Uterus (tissue), 3 donors: ENCODE measurements at regions not wholly inside any gene's neighbourhood (a gene's known extent, or its start where the extent isn't known, plus 50 kb on each side); places are given as distances from the start of the nearest gene placed in this dataset.
"Not testable (repeated sequence)": the region's sequence is repeated elsewhere in the genome, so short reads cannot be mapped to it uniquely, and the experiment has no call there.

ENCODE experiments used
- DNase-seq, 2 donors: peaks; one replicate each; pipeline ENCODE4 v3.0.0-alpha.2; 2019 to 2020
- H3K27ac ChIP-seq, 2 donors: fragments of 200-600 bp; sonication (generic); 1 replicate in 1 of 2; 2 replicates in 1 of 2; pipeline ENCODE4 v1.5.1; 2016 to 2018
- H3K27me3 ChIP-seq, 2 donors: fragments of 200-600 bp; sonication (generic); one replicate each; pipeline ENCODE4 v1.5.1; 2018 to 2019; ENCODE audit warnings: control low read depth in 1 of 2
- H3K36me3 ChIP-seq, 2 donors: fragments of 200-600 bp; sonication (generic); one replicate each; pipeline ENCODE4 v1.5.1; 2019; ENCODE audit warnings: control low read depth in 1 of 2
- H3K4me1 ChIP-seq, 2 donors: fragments of 200-600 bp; sonication (generic); one replicate each; pipeline ENCODE4 v1.5.1; 2018 to 2019; ENCODE audit warnings: control low read depth in 1 of 2
- H3K4me3 ChIP-seq, 2 donors: fragments of 200-600 bp; sonication (generic); 1 replicate in 1 of 2; 2 replicates in 1 of 2; pipeline ENCODE4 v1.5.1; 2018 to 2019; ENCODE audit warnings: mild to moderate bottlenecking in 1 of 2
- H3K9me3 ChIP-seq, 2 donors: fragments of 200-600 bp; sonication (generic); one replicate each; pipeline ENCODE4 v1.5.1; 2019; ENCODE audit warnings: control low read depth in 1 of 2
- CTCF ChIP-seq, 4 experiments: fragments of 200-600 bp in 2 of 4; fragments of 450-650 bp in 2 of 4; sonication (generic) in 2 of 4; IDR thresholded peaks; one replicate each; pipeline ENCODE4 v1.5.1; 2016 to 2019; ENCODE audit warnings: antibody characterized with exemption in 4 of 4, mild to moderate bottlenecking in 2 of 4, moderate library complexity in 1 of 4
- POLR2A ChIP-seq, 2 donors: fragments of 450-650 bp; IDR thresholded peaks; one replicate each; pipeline ENCODE4 v1.6.1; 2016; ENCODE audit warnings: antibody characterized with exemption in 2 of 2, mild to moderate bottlenecking in 1 of 2, moderate library complexity in 1 of 2
- intact Hi-C: fragments of 100-400 bp; cut with DNase I; formaldehyde crosslinking; loops from one replicate; pipeline ENCODE4 v1.15.1; 2023; ENCODE audit warnings: low total_unique reads
- donor health status: DM: yes; HTN: yes; CAD: no.

GRCh38 chr21:32082466-32082865 is 196.4 kb downstream of the MIS18A start:
- no peaks in the 10 kb centered on the region for H3K9me3 ChIP-seq
- intact Hi-C loops = no loop called here

GRCh38 chr21:32073593-32073992 is 200.8 kb downstream of the HUNK start:
- DNase-seq = no peak
- H3K36me3 ChIP-seq = no peaks in the 10 kb centered on the region
- H3K9me3 ChIP-seq = no peaks in the 10 kb centered on the region
- TF ChIP-seq CTCF (IDR thresholded peaks at IDR 0.05) = no peak
- no peak for TF ChIP-seq POLR2A (IDR thresholded peaks at IDR 0.05)
- H3K27me3 ChIP-seq = no peaks in the 10 kb centered on the region
- no peak overlapping the region for H3K4me3 ChIP-seq
- H3K27ac ChIP-seq = no peak overlapping the region
- intact Hi-C loops = no loop called here
- H3K4me1 ChIP-seq = no peaks in the 10 kb centered on the region

More at GRCh38 chr21:32082466-32082865, 196.4 kb downstream of the MIS18A start:
- H3K27me3 ChIP-seq = no peaks in the 10 kb centered on the region
- no peak overlapping the region for H3K27ac ChIP-seq
- H3K36me3 ChIP-seq = no peaks in the 10 kb centered on the region
- H3K4me1 ChIP-seq = no peaks in the 10 kb centered on the region
- DNase-seq = no peak
- no peak for TF ChIP-seq POLR2A (IDR thresholded peaks at IDR 0.05)
- TF ChIP-seq CTCF (IDR thresholded peaks at IDR 0.05) = no peak
- H3K4me3 ChIP-seq = no peak overlapping the region

- Histone ChIP-seq H3K4me1 (no peaks in the 10 kb centered on the region), H3K9me3 (no peaks in the 10 kb centered on the region), H3K4me3 (no peak overlapping the region), H3K27me3 (no peaks in the 10 kb centered on the region), H3K36me3 (no peaks in the 10 kb centered on the region), H3K27ac (no peak overlapping the region)
- no peak for DNase-seq
- intact Hi-C loops = no loop called here
- TF ChIP-seq CTCF (IDR thresholded peaks at IDR 0.05) = no peak
- no peak for TF ChIP-seq POLR2A (IDR thresholded peaks at IDR 0.05)
Observed at GRCh38 chr21:32073190-32073589, 200.4 kb downstream of the HUNK start.

- H3K4me3 ChIP-seq, H3K9me3 ChIP-seq, intact Hi-C loops, H3K36me3 ChIP-seq, H3K4me1 ChIP-seq, DNase-seq, H3K27ac ChIP-seq, H3K27me3 ChIP-seq: not testable (repeated sequence)
Observed at GRCh38 chr21:32071620-32072019, 198.8 kb downstream of the HUNK start.

GRCh38 chr21:32070676-32071330 is 198.0 kb downstream of the HUNK start:
- TF ChIP-seq POLR2A (IDR thresholded peaks at IDR 0.05) = no peak
- no peak for TF ChIP-seq CTCF (IDR thresholded peaks at IDR 0.05)

GRCh38 chr21:32070126-32070525 is 197.3 kb downstream of the HUNK start:
- intact Hi-C loops = no loop called here

More at GRCh38 chr21:32070676-32071330, 198.0 kb downstream of the HUNK start:
- H3K9me3 ChIP-seq = no peaks in the 10 kb centered on the region
- no peak overlapping the region for H3K27ac ChIP-seq
- H3K36me3 ChIP-seq = no peaks in the 10 kb centered on the region
- no peaks in the 10 kb centered on the region for H3K27me3 ChIP-seq
- intact Hi-C loops = no loop called here
- H3K4me1 ChIP-seq = no peaks in the 10 kb centered on the region
- H3K4me3 ChIP-seq = no peak overlapping the region
- no peak for DNase-seq

More at GRCh38 chr21:32070126-32070525, 197.3 kb downstream of the HUNK start:
- Histone ChIP-seq H3K4me3 (no peak overlapping the region), H3K9me3 (no peaks in the 10 kb centered on the region), H3K4me1 (no peaks in the 10 kb centered on the region), H3K36me3 (no peaks in the 10 kb centered on the region), H3K27ac (no peak overlapping the region), H3K27me3 (no peaks in the 10 kb centered on the region)
- DNase-seq = no peak
- TF ChIP-seq POLR2A (IDR thresholded peaks at IDR 0.05) (no peak), CTCF (IDR thresholded peaks at IDR 0.05) (no peak)
